Muscle of arm (tissue), 1 donor: ENCODE measurements at regions not wholly inside any gene's neighbourhood (a gene's known extent, or its start where the extent isn't known, plus 50 kb on each side); places are given as distances from the start of the nearest gene placed in this dataset.

Experiments
- DNase-seq: peaks from one replicate; pipeline ENCODE4 v3.0.0-alpha.2; 2013

GRCh38 chr18:57202881-57203280 lies 56.0 kb downstream of the BOD1L2 start:
- no peak for DNase-seq

GRCh38 chr18:57205641-57206040 lies 58.8 kb downstream of the BOD1L2 start:
- DNase-seq = no peak

- no peak for DNase-seq
These were observed 60.4 kb downstream of the BOD1L2 start for GRCh38 chr18:57207124-57207916.

DNA sequence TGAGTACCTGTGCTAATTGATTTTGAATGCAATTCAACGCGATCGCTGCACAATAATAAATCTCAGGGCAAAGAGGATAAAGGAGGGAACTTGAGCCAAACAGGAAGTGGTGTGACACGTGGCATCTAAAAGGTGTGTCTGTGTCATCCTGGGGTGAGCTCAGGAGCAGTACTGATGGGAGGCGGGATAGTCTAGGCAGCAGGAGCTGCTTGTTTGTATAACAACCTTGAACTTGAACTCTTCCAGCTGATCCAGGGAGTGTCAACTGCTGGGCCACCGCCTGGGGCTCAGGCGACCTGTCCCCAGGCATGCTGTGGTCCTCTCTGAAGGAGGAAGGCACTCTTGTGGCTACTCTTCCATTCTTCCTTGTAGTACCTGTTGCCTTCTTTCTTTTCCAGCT lies 61.2 kb downstream of the BOD1L2 start:
- no peak for DNase-seq

GRCh38 chr18:57209713-57210106 lies 62.8 kb downstream of the BOD1L2 start:
- no peak for DNase-seq

- DNase-seq = peak; percentile 2
These were observed 63.3 kb downstream of the BOD1L2 start for GRCh38 chr18:57210107-57210715.

DNA sequence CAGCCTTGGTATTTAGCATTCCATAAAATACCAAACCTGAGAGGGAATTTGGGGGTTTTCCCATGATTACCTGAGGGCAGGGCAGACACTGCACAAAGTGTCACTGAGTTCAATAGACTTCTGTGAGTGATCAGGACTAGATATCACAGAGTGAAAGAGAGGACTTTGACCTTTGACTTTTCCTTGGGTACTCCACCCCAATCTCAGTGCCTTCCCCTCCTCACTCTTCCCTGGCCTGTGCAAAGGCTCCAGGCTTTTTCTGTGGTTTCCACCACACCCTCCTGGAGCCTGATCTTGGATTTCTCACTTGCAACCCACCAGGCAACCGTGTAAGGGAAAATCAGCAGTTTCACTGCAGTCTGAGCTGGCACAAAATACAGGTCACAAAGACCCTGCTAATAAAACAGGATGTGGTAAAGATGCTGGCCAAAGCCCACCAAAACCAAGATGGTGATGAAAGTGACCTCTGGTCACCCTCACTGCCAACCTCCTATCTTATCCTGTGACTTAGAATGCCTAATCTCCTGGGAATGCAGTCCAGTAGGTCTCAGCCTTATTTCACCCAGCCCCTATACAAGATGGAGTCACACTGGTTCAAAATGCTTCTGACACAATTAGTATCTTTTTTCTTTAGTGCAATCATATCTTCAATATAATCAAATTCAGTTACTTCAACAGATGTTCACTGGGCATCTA lies 64.0 kb downstream of the BOD1L2 start:
- DNase-seq = no peak

- DNase-seq = no peak
These were observed 64.5 kb downstream of the BOD1L2 start for GRCh38 chr18:57211412-57211750.

DNA sequence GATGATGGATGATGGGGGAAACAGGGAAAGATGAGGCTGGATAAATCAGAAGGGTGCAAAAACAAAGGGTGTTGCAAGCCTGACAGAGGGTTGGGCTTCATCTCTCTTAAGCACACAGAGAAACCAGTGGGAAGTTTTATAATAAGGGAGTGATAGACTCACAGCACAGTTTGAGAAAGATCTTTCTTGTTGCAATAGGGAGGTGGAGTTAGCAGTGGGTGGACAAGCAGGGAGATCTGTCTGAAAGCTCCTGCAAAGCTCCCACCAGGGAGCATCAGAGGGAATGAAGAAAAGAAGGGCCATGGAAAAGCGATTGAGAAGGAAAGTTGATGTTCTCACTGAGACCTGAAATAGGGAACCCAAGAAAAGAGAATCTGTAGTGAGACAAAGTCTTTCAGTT lies 64.9 kb downstream of the BOD1L2 start:
- no peak for DNase-seq

GRCh38 chr18:57212678-57213077 lies 65.8 kb downstream of the BOD1L2 start:
- DNase-seq = no peak

DNA sequence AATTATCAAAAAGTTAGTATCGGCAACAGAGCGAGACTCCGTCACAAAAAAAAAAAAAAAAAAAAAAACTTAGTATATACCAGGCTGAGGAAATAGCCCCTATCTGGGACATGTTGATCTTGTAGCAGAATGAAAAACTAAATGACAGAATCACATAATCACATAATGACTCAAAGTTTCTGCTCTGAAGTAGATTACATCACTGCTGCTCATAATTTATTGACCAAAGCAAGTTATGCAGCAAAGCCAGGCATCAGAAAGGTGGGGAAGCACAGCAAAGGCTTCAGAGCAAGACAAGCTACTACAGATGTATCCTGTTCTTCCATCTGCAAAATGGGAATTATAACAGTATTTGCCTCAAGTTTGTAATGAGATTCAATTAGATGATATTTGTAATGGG lies 68.1 kb downstream of the BOD1L2 start:
- no peak for DNase-seq

DNA sequence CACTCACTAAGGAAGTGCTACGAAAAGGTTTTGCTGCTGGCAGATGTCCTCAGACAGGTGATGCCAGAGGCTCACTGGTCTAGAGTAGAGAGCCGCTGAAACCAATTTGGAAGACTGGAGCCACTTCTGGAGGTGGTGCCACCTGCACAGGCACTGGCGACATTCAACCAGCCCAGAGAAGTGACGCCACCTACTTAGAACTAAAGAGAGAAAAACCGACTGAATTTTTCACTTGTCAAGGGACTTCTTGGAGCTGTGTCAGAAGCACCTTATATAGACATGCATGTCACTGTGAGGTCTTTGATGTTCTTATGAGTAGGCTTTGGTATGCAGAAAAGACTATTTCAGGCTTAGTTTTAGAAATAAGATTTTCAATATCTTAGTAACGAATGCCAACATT lies 71.4 kb downstream of the BOD1L2 start:
- no peak for DNase-seq

DNA sequence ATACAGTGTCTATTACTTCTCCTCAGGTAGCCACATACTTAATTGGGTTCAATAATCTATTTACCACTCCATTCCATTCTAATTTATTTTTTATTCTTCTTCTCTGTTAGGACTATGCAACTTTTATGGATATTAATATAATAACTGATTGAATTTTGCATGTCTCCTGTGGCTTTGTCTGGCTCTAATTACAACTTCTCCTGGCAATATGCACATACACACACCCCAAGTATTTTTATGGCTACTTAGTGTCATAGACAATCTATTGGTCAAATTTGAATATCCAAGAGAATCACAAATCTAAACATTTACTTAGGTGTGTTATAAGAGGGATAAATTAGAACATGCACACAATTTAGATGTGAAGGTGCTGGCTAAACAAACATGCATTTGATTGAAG lies 73.1 kb downstream of the BOD1L2 start:
- no peak for DNase-seq

GRCh38 chr18:57220480-57220879 lies 73.6 kb downstream of the BOD1L2 start:
- no peak for DNase-seq

GRCh38 chr18:57220930-57221483 lies 74.1 kb downstream of the BOD1L2 start:
- DNase-seq = no peak

GRCh38 chr18:57223144-57223870 lies 76.4 kb downstream of the BOD1L2 start:
- DNase-seq = no peak

- DNase-seq = no peak
These were observed 84.1 kb downstream of the BOD1L2 start for GRCh38 chr18:57230861-57231585.

- no peak for DNase-seq
These were observed 85.0 kb downstream of the BOD1L2 start for GRCh38 chr18:57231864-57232263.

- no peak for DNase-seq
These were observed 87.5 kb downstream of the BOD1L2 start for GRCh38 chr18:57234346-57234745.

- no peak for DNase-seq
These were observed 95.0 kb downstream of the BOD1L2 start for GRCh38 chr18:57241869-57242268.

- DNase-seq = no peak
These were observed 95.4 kb downstream of the BOD1L2 start for GRCh38 chr18:57242285-57242684.
